T-helper 2 cell treated with Interferon-gamma antibody and Interleukin-4, amounts not matched to agents 5 μg/mL and 100 μg/mL, for 36 hours (primary cell): ENCODE measurements at regions not wholly inside any gene's neighbourhood (a gene's known extent, or its start where the extent isn't known, plus 50 kb on each side); places are given as distances from the start of the nearest gene placed in this dataset.

Experiments used
- DNase-seq: peaks from one replicate; pipeline ENCODE4 v3.0.0; 2021; ENCODE audit warnings: low spot score
- H3K27ac Mint-ChIP-seq: one replicate; pipeline ENCODE4 v1.8.0; 2021; ENCODE audit warnings: mild to moderate bottlenecking, mixed read lengths
- H3K27me3 Mint-ChIP-seq: one replicate; pipeline ENCODE4 v1.8.0; 2021; ENCODE audit warnings: low read depth, mixed read lengths
- H3K36me3 Mint-ChIP-seq: one replicate; pipeline ENCODE4 v1.8.0; 2021; ENCODE audit warnings: low read depth, mixed read lengths
- H3K4me1 Mint-ChIP-seq: one replicate; pipeline ENCODE4 v1.8.0; 2021; ENCODE audit warnings: low read depth, mixed read lengths
- H3K4me3 Mint-ChIP-seq: one replicate; pipeline ENCODE4 v1.8.0; 2022; ENCODE audit warnings: mild to moderate bottlenecking, moderate library complexity, mixed read lengths
- H3K9me3 Mint-ChIP-seq: one replicate; pipeline ENCODE4 v1.8.0; 2021; ENCODE audit warnings: mixed read lengths

DNA sequence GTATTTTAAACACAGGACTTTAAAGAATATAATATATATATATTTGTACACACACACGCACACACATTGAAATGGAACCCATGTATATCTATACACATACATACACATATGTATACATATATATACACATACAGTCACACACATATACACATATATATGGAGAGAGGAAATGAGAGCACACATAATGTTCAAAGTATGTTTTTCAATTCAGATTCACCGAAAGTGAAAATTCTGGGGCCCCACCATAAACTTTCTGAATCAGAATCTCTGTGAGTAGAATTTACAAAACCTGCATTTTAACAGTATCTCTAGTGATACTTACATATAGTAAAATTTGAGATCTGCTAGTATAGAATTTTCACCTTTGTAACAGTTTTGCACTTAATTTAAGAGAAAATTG is 60.4 kb upstream of the OBI1 start:
- no peaks in the 10 kb centered on the region for H3K9me3 Mint-ChIP-seq
- no peaks in the 10 kb centered on the region for H3K36me3 Mint-ChIP-seq
- DNase-seq, result no peak
- H3K27me3 Mint-ChIP-seq, result peaks cover 8% of the 10 kb centered on the region
- peaks cover 5% of the 10 kb centered on the region for H3K4me1 Mint-ChIP-seq
- H3K4me3 Mint-ChIP-seq, result no peak overlapping the region
- H3K27ac Mint-ChIP-seq, result no peak overlapping the region

GRCh38 chr13:78714717-78715116 is 55.8 kb upstream of the OBI1 start:
- Mint-ChIP-seq H3K27me3 (peaks cover 4% of the 10 kb centered on the region), H3K4me3 (no peak overlapping the region), H3K36me3 (no peaks in the 10 kb centered on the region), H3K27ac (no peak overlapping the region), H3K4me1 (peaks cover 5% of the 10 kb centered on the region), H3K9me3 (no peaks in the 10 kb centered on the region)
- DNase-seq, result no peak

DNA sequence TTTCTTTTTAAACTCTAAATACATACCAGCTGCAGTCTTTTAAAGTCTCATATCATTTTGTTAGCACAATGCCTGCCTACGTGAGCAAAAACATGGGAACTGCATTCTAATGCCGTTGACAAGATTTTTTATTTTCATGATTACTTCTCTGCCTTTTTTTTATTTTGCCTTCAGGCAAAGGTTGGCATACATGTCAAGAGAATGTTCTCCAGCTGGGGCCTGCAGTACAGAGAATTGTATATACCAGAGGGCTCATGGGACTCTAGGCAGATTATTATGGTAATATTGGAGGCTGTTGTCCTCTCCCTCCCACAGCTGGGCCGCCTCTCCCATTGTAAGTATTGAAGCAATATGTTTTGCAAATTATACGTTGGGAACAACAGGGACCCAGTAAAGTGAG is 53.9 kb upstream of the OBI1 start:
- peaks cover 4% of the 10 kb centered on the region for H3K27me3 Mint-ChIP-seq
- H3K9me3 Mint-ChIP-seq, result no peaks in the 10 kb centered on the region
- no peak for DNase-seq
- H3K36me3 Mint-ChIP-seq, result no peaks in the 10 kb centered on the region
- no peak overlapping the region for H3K27ac Mint-ChIP-seq
- no peak overlapping the region for H3K4me3 Mint-ChIP-seq
- peaks cover 5% of the 10 kb centered on the region for H3K4me1 Mint-ChIP-seq

DNA sequence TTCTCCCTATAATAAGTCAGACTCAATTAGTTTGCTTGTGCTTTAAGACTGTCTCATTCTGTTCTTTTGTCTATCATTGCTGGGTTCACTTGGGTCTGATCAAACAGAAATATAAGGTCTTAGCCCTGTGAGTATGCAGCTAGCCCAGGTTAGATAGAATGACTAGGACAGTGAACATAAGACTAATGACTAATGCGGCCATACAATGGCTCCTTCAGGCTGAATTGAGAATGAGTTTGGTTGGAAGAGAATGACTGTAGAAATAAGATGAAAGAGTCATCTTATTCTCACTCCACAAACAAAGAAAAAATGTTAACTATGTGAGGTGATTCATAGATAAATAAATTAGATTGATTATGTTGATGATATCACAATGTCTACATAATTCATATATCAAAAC is 50.1 kb upstream of the OBI1 start:
- no peaks in the 10 kb centered on the region for H3K4me1 Mint-ChIP-seq
- H3K4me3 Mint-ChIP-seq, result no peak overlapping the region
- H3K36me3 Mint-ChIP-seq, result no peaks in the 10 kb centered on the region
- H3K9me3 Mint-ChIP-seq, result no peaks in the 10 kb centered on the region
- H3K27me3 Mint-ChIP-seq, result no peaks in the 10 kb centered on the region
- no peak for DNase-seq
- H3K27ac Mint-ChIP-seq, result no peak overlapping the region
